GM11168 (cell line): ENCODE measurements at regions not wholly inside any gene's neighbourhood (a gene's known extent, or its start where the extent isn't known, plus 50 kb on each side); places are given as distances from the start of the nearest gene placed in this dataset.
"Not testable (repeated sequence)": the region's sequence is repeated elsewhere in the genome, so short reads cannot be mapped to it uniquely, and the experiment has no call there.

Source experiments
- in situ Hi-C: fragments of 300-500 bp; cut with MboI; formaldehyde crosslinking; loops from one replicate; pipeline ENCODE4 v1.12.0; 2022; ENCODE audit warnings: low sequenced_read_pairs; ENCODE audit not compliant: unreplicated experiment

DNA sequence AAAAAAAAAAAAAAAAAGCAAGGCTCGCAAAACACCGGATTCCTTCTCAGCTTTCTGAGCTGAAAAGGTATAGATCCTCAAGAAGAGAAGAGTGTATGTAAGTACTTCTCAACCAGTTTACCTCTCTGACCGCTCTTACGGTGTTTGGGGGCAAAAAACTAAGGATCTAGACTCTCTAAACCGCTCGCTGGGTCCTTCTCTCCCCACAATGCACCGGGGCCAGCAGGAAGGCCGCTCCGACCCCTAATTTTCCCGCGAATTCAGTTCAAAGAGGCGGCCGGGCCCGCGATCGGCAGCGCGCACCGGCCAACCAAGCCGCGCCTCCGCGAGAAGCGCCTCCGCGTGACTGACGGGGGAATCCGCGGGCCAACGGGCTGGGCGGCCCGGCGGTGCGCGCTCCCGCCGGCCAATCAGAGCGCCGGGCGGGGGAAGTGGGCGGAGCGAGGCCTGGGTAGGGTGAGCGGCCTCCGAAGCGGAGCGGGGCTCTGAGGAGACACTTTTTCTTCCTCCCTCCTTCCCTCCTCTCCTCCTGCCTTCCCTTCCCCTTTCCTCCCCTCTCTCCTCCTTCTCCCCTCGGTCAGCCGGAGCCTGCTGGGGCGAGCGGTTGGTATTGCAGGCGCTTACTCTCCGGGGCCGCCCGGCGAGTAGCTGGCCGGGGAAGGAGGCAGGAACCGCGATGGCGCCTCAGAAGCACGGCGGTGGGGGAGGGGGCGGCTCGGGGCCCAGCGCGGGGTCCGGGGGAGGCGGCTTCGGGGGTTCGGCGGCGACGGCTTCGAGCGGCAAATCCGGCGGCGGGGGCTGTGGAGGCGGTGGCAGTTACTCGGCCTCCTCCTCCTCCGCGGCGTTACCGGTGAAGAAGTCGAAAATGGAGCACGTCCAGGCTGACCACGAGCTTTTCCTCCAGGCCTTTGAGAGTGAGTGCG is 93.0 kb downstream of the CRLF3 start:
- in situ Hi-C loops: loop anchor here (5.0 kb wide), 1 partner anchor 1206 kb away; the partner anchor contains the start of gene SUZ12

GRCh38 chr17:30730837-30731209 is 93.7 kb downstream of the CRLF3 start:
- in situ Hi-C loops: loop anchor here (5.0 kb wide), 1 partner anchor 1206 kb away; the partner anchor contains the start of gene SUZ12

DNA sequence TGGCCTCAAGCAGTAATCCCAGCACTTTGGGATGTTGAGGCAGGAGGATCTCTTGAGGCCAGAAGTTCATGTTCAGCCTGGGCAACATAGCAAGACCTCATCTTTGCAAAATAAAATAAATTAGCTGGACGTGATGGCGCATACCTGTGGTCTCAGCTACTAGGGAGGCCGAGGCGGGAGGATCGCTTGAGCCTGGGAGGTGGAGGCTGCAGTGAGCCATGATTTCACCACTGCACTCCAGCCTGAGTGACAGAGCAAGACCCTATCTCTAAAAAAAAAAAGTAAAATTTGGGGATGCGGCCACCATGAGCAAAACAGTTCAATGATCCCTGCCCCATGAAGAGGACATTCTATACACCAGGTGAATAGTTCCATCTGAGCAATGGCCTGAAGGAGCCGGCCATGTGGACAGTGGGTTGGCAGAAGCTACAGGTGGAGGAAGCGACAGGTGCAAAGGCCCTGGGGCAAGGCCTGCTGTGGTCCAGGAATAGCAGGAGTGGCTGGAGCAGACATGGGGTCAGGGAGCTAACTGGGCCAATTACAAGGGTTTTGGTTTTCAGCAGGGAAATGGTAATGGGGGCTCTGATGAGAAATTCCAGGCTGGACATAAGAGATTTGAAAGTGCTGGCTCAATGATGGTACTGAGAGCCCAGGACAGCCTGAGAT is 94.2 kb downstream of the CRLF3 start:
- in situ Hi-C loops: loop anchor here (5.0 kb wide), 1 partner anchor 1207 kb away; the partner anchor contains the start of gene SUZ12

- in situ Hi-C loops: loop anchor here (5.0 kb wide), 1 partner anchor 1208 kb away; the partner anchor contains the start of gene SUZ12
These were observed 94.9 kb downstream of the CRLF3 start for GRCh38 chr17:30729471-30730170.

DNA sequence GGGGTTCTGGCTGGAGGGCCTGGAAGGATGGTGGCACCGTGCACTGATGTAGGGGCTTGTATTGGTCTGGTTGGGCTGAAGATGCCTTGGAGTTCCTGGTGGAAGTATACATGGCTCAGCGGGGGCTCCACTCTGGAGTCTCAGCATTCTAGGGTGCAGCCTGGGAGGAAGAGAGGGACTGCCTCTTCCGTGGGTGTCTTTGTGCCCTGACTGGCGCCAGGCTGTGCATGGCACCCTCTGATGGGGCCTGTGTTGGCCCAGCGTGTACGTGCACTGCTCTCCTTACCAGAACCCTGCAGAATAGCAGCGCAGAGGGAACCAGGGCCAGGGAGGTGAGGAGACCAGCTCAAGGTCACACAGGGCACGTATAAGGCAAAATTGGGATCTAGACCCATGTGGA is 97.0 kb downstream of the CRLF3 start:
- in situ Hi-C loops: not testable (repeated sequence)

- in situ Hi-C loops: not testable (repeated sequence)
These were observed 97.8 kb downstream of the CRLF3 start for GRCh38 chr17:30726734-30727133.

- in situ Hi-C loops: not testable (repeated sequence)
These were observed 98.2 kb downstream of the CRLF3 start for GRCh38 chr17:30726310-30726709.

DNA sequence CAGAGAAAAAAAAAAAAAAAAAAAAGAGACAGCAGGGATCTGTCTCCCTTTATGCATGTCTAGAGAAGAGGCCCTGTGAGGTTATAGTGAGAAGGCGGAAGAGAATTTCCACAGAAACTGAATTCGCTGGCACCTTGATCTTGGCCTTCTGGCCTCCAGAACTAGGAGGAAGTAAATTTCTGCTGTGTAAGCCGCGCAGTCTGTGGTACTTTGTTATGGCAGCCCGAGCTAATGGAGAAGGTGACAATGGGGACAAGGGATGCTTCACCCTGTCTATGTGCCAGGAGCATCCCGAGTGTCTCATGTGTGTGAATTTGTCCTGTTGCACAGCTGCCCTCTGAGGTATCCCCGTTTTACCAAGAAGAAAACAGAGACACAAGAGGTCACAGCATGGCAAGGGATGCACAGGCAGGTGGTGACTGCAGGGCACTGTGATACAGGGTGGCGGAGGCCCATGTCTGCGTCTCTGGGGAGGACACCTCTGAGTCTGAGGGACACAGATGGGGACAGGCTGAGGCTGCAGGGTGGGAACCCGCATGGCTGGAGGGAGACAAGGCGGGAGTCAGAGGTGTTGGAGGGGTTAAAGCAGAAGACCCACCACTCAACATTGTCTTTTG is 100.3 kb downstream of the CRLF3 start:
- in situ Hi-C loops: not testable (repeated sequence)

DNA sequence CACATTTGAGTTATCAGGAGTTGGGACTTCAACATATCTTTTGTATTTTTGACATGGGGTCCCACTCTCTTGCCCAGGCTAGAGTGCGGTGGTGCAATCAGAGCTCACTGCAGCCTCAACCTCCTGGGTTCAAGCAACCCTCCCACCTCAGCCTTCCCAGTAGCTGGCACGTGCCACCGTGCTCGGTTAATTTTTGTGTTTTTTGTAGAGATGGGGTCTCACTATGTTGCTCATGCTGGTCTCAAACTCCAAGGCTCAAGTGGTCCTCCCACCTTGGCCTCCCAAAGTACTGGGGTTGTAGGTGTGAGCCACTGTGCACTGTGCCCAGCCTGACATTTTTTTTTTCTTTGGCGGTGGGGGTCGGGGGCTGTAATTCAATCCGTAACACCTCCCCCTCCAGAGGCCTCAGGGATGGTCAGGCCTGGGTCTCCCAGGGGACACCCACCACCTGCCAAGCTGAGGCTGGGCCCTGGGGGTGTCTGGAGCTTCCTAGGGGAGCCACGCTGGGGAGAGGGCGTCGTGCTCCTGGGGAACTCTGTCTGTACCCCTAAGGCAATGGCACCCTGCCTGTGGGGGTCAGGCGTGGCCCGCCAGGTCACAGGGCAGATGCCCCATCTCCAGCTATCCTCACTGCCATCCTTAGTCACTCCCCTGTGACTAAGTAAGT is 102.2 kb downstream of the CRLF3 start:
- in situ Hi-C loops: not testable (repeated sequence)

- in situ Hi-C loops: not testable (repeated sequence)
These were observed 103.5 kb downstream of the CRLF3 start for GRCh38 chr17:30720971-30721370.

DNA sequence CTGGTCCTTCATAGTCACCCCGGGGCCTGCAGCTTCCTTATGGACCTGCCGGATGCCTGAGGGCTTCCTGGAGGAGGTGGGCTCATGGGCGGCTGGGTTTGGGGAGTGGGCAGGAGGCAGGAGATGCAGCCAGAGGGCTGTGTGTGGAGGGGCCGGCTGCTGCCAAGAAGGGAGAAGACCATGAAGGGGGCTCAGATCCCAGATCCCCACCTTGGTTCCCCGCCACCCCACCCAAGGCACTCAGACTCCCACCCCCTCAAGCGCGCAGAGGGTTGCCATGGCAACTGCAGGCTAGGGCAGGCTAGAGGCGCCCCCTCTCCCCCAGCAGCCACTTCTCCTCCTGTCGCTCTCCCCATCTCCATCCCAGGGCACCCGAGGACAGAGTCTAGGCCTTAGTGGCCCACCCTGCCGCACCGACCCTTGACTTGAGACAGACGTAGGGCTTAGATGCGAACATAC is 104.5 kb downstream of the CRLF3 start:
- in situ Hi-C loops: no loop called here

- in situ Hi-C loops: not testable (repeated sequence)
These were observed 105.1 kb downstream of the CRLF3 start for GRCh38 chr17:30719131-30719973.

- in situ Hi-C loops: not testable (repeated sequence)
These were observed 105.8 kb downstream of the CRLF3 start for GRCh38 chr17:30718691-30719090.

DNA sequence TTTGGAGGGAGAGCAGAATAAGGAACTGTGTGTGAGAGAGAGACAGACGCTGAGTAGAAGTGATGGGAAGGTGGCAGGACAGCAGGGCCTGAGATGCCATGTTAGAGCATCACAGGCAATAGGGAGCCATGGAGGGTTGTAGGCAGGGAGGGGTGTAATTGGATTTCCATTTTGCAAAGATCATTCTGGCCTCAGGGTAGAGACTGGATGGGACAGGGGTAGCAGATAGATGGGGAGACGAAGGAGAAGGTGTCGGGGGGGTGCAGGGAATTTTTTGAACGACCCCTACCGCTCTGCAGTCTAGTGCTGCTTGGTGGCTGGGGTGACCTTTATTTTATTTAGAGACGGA is 106.4 kb downstream of the CRLF3 start:
- in situ Hi-C loops: not testable (repeated sequence)

GRCh38 chr17:30717291-30718098 is 107.0 kb downstream of the CRLF3 start:
- in situ Hi-C loops: no loop called here

DNA sequence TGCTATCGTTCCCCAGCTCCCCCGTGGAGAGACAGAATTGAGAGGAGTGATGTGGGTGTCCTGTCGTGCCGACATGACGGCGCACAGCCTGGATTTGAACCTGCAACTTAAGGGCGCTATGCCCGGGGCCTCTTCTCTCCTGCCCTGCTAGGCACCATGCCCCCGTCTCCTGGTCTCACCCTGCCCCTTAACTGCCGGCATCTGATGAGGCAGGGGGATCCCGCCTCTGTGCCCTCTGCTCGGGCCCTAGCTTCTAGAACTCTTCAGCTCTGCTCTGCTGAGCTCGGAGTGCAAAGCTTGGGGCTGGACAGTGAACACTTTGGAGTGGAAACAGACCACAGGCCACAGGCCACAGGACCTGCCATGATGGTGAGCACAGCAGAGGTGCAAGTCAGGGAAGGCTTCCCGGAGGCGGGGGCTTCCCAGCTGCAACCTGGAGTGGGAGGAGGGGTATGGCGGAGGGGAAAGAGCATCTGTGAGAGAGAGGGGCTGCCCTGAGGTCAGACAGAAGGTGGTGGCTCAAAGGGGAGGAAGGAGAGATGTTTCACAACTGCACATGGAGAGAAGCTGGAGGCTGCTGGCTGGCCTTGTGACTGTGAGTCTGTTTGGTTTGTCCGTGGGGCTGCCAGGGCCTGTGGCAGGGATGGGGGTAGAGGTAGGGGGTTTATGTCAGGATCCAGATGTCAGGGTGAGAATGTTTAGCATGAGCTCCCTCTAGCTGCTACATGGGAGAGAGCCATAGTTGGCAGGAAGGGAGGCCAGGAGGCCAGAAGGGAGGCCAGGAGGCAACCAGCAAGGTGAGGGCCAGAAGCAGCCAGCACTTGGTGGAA is 107.8 kb downstream of the CRLF3 start:
- in situ Hi-C loops: no loop called here
